Fibroblast of skin of back (primary cell): ENCODE measurements at regions not wholly inside any gene's neighbourhood (a gene's known extent, or its start where the extent isn't known, plus 50 kb on each side); places are given as distances from the start of the nearest gene placed in this dataset.

Experiments
- DNase-seq: peaks from one replicate; pipeline ENCODE4 v3.0.0-alpha.2; 2013

DNA sequence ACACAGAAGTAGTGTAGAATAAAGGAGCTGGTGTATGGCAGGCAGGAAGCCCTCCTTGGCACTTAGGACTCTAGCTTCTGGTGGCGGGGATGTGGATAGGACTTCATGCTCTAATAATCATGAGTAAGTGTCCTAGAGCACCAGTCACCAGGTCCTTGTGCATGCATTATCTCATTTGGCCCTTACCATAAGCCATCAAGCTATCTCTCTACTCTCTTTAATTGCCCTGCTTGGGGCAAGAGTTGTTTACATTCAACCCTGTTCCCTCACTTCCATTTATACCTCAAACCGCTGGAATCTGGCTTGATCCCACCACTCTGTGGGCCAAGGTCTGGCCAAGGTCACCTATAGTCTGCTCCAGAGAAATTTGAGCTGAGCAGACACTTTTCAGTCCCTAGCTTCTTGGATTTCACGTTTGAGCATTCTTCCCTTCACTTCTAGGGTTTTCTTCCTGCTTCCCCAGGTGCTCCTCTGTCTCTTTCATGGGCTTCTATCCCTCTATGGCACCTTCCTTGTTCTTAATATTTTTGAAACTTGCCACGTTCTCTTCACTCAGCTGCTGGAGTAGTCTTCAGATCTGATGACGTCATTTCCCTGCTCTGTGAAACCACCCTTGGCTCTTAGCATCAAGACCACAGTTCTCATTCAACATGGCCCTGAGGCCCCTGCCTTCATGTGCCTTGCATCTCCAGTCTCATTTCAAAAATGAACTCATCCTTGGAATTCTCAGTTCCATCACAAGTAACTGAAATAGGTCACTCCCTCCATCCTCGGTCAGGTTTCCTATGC lies 94.9 kb upstream of the GATA6 start:
- DNase-seq = no peak

DNA sequence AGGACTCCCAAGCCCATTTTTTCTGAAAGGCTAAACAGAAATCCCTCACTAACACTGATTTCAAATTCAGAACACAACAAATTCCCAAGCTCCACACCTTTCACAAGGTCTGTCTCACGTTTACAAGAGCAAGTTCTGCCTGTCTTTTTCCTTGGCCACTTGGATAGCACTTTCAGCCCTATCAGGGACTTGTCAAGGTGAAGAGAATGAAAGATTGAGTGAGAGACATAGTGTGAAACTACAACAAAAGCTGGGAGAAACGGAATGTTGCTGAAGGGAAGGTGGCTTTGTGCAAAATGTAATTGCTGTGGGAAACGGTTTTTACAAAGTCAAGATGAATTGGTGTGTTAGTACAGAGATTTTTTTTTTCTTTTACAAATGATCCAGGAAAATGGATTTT lies 89.4 kb upstream of the GATA6 start:
- DNase-seq = no peak

DNA sequence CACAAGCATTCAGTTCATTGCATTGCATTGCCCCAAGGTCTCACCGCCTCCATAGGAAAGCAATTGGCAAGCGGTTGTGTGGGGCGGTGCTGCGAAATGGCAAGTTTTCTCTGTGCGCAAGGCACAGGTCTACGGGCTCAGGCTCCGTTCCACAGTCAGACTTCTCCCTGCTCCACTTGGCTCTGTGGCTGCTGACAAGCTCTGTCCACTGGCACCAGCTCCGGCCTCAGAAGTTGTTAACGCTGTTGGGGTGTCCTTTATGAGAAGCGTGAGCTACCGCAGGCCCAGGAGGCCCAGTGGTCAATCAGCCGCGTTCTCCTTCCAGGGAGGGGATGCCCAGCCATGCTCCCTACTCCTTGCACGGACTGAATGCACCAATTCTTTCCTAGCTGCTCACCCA lies 87.0 kb upstream of the GATA6 start:
- DNase-seq = no peak

- no peak for DNase-seq
These were observed 84.8 kb upstream of the GATA6 start for GRCh38 chr18:22084547-22084946.

- no peak for DNase-seq
These were observed 82.4 kb upstream of the GATA6 start for GRCh38 chr18:22086973-22087372.

DNA sequence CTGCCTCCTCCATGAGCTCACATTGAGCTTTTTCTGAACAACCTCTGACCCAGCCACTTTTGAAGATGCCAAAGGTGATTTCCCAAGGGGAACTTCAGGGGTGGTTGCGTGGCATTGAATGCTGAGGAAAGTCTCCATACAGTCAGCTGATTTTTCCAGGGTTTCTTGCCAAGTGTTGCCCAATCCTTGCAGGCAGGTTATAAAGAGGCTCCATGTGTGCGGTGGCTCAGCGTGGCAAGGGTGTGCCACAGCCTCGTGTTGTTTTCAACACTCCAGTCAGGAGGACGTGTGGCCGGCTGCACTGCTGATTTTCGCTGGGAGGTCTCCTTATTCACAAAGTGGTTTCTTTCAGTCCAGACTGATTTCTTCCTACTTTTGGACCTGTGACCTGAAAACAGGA lies 81.4 kb upstream of the GATA6 start:
- DNase-seq = no peak

GRCh38 chr18:22088996-22089640 lies 80.3 kb upstream of the GATA6 start:
- no peak for DNase-seq

GRCh38 chr18:22091341-22091740 lies 78.0 kb upstream of the GATA6 start:
- DNase-seq = no peak

DNA sequence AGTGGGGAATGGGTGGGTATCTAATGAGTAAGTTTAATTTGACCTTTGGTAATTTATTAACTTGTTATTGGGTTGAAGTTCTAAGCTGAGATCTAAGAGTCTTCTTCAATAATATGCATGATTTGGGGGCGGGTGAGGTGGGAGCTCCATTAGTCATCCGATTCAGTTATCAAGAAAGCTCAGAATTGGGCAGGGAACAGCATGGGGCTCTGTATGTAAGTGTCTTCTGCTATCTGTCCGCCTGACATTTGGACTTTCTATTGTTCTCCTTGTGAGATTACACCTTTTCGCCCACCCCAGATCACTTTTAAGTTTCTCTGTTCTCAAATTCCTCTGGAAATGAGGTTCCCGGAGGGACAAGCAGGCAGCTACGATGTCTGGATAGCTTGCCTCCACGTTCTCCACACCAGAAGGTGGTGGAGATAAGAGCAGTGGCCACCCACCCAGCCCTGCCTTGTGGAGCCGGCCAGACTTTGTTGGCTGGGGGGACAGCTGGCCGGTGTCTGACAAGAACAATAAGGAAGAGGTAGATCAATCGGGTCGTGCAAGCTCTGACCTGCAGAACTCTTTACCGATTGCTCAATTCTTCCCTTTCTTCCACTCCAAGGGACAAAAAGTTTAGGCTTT lies 75.5 kb upstream of the GATA6 start:
- no peak for DNase-seq

DNA sequence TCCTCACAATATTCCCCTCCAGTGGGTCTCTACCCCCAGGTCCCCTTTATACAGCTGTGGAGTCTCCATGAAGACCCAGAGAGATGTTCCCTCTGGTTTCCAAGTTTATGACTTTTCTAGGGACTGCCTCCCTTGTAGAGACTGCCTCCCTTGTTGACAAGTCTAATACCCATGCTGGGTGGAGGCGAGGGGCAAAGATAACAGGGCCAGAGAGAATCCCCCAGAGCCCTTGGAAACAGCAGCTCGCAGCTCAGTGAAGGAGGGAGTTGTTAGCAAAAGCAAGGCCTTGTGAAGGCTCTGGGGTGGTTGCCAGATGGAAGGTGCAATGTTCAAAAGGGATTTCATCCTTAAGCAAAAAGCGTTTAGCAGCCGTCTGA lies 75.0 kb upstream of the GATA6 start:
- DNase-seq = no peak

DNA sequence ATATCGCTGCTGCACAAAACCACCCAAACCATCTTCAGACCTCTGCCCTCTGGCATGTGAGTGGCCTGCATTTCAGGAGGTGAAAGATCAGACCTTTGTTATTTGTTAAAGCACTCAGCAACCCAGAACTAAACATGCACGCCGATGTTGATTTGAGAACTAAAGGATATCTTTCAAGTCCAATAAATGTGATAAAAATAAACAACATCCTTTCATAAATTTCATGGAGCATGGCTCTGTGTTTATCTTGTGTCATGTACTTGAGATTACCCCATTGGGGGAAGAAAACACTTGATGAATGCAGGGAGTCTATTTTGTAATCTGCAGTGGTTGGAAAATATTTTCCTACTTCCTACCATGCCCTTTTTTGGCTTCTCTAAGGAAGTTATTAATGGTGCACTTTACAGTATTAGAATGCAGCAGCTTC lies 70.8 kb upstream of the GATA6 start:
- no peak for DNase-seq

- no peak for DNase-seq
These were observed 69.5 kb upstream of the GATA6 start for GRCh38 chr18:22099925-22100324.

DNA sequence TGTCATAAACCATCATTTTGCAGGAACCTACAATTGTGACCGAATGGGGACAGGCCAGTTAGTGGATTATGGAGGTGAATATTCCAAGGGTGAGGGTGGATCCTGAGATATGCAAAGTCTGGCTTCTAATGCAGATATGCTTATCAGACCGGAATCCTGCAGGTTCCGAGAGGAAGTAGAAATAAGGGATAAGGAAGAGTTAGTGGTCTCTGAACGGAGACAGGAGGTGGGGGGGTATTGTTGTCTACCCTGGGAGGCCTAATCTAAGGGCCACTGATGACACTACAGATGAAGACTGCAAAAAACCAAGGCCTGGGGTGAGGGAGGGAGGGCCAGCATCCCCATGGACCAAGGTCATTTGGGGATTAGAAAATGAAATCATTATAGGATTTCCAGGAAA lies 67.7 kb upstream of the GATA6 start:
- no peak for DNase-seq

DNA sequence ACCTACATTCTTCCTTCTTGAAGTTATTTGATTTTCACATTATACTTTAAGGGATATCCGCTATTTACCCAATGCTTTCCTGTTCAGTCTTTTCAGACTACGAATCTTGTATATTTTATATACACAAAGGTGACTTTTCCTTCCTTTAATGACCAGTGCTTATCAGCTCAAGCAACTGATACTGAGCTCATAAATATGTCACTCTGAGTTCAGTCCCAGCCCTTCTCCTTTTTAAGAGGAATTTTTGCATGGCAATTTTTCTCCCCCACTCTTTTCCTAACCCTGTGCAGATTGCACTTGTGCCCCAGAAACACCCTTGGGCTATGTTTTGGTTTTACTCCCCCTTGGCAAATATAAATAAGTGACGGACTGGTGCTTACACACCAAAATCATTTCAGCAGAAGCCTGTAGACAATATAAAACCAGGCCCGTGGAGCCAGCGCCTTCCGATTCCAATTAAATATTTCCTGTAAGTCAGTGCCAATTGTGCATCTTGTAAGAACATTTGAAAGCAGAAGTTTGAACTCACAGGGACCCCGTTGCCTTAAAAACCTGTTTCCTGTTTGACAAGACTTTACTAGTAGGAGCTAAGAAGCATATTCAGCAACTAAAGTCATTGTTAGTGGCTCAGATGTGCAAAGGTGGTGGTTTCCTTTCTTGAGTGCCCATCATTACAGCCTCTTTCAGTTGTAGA lies 66.3 kb upstream of the GATA6 start:
- no peak for DNase-seq

DNA sequence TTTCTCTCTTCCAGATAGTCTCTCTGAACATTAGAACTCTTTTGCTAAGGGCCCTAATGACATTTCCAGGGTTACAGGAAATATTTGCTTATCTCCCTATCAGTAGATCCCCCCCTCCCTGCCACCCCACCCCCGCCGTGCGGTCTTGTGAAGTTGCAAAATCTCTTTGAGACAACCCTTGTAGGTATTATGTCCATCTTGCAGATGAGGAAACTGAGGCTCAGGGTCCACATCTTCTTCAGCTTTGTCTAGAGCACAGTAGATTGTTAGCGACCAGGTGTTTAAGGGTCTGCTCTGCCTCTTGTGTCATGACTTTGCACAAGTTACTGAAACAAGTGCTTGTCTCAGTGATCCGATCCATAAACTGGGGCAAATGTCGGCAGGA lies 65.8 kb upstream of the GATA6 start:
- DNase-seq = no peak

GRCh38 chr18:22106536-22107292 lies 62.7 kb upstream of the GATA6 start:
- DNase-seq = no peak

DNA sequence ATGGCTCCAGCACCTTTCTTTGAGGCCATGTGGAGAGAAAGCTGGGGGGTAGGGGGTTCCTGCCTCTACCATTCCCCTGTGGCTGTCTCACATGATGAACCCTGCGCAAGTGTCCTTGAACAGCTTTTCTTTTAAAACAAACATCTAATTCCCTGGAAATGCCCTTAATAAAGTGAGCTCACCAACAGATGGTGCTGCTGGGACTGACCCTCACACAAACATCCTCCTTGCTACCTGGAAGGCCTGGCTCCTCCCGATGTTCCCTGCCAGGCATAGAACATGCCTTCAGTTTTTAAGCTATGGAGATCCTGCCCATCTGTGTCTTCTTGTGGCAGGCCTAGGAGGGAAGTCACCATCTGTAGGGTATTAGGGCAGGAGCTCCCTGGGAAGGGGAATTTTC lies 60.7 kb upstream of the GATA6 start:
- DNase-seq = no peak

DNA sequence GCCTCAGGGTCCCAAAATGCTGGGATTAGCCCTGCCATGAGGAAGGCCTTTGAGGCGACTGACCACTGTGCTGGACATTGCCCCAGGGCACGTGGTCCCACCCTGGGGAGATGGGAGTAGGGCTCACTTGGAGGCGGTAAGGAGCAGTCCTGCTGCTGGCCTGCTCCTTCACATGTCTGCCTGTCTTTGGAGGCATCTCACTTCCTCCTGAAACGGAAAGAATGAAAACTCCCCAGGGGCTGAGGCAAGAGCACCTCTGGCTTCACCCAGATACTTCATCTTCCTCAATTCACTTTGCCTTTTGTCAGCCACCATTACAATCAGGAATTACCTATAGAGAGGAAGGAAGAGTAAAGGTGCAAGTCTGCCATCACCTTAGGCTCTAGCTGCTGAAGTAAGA lies 59.9 kb upstream of the GATA6 start:
- DNase-seq = no peak

GRCh38 chr18:22110461-22110924 lies 58.9 kb upstream of the GATA6 start:
- DNase-seq = no peak

DNA sequence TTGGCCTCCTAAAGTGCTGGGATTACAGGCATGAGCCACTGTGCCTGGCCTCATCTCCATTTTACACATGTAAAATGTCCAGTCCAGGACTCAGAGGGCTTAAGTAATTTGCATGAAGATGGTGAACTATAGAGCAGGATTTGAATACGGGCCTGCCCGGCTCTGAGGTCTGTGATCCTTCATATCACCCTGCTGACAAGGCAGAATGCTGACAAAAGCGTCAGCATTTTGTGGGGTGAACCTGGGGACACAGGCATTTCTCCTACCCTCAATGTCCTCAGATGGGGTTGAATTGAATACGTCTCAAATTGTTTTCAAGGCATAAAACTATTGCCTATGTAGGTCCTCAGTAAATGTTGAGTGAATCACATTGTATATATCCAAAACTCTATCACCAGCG lies 57.2 kb upstream of the GATA6 start:
- no peak for DNase-seq

DNA sequence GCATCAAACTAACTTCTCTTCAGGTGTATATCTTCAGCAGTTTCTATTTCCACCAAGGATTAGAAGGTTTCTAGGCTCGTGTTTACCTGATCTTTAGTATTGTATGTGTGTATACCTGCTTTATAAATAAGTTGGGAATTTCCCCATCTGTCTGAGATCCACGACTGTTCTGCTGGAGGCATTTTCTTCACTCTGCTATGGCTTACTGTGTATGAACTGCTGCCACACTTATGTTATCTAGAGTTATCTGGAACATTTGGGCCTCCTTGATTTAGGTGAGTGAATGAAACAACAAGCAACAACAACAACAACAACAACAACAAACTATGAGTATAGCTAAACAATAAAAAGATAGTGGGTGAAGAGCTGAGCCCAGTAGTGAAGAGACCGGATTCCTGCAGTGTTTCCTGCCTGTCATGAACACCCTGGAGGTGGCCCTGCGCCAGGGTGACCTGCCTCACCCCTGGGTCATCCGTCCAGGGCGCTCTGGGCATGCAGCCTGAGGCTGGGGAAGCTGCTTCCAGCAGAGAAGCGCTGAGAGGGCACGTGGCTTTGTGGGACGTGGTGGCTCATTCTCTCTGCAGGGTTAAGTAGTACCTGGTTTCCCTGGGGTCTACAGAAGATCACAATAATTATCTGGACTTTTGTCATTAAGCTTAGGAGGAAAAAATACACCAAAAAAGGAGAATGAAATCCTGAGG lies 56.1 kb upstream of the GATA6 start:
- no peak for DNase-seq
